ENCODE measurements at regions not wholly inside any gene's neighbourhood (a gene's known extent, or its start where the extent isn't known, plus 50 kb on each side); places are given as distances from the start of the nearest gene placed in this dataset.
A peak's percentile ranks its signal among the peaks of the same experiment; 100 is the strongest.

DNA sequence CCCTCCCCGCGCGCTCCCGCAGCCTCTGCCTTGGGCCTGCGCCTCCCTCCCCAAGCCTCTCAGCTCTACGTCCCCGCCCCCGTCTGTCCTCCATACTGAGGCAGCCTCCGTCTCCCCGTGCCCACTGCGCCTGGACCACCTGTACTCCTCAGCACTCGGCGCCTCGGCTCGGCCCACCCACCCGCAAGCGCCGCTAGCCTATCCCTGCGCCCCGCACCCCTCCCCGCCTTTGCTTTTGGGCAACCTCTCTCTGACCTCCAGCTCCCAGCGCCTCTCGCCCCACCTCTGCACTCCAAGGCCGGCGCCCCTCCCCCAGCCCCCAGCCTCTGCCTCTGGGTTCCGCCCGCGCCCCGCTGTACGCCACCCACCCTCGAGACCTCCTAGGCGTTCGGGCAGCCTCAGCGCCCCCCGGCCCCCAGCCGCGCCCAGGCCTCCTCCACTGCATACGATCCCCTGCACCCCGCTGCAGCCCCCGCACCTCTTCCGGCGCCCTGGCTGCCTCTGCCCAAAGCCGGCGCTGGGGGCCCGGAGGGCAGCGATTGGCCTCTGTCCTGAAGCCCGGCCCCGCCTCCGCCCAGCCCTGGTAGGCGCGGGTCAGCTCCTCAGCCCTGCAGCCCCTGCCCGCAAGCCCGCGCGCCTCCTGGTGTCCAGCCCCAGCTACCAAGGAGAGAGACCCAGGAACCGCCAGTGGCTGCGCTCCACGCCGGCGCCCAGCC lies 279.8 kb upstream of the USP9Y start:
- Histone ChIP-seq H3K27me3 (replicated peaks; ENCODE audit: insufficient read depth) (no peaks in the 10 kb centered on the region), H3K4me3 (no peak overlapping the region), H4K20me1 (ENCODE audit: insufficient read depth) (no peaks in the 10 kb centered on the region), H3F3A (ENCODE audit: insufficient read depth) (no peaks in the 10 kb centered on the region), H3K4me1 (ENCODE audit: insufficient read depth) (no peaks in the 10 kb centered on the region), H3K4me2 (ENCODE audit: unreplicated experiment) (no peak overlapping the region), H3K9me3 (ENCODE audit: low read depth) (no peaks in the 10 kb centered on the region), H2AFZ (no peak overlapping the region), H3K27ac (no peak overlapping the region), H3K79me2 (ENCODE audit: insufficient read depth) (no peaks in the 10 kb centered on the region), H3K36me3 (ENCODE audit: low read depth) (no peaks in the 10 kb centered on the region), H3K9me2 (ENCODE audit: insufficient read depth) (no peaks in the 10 kb centered on the region), H3K9ac (no peak overlapping the region)
- 4 to 9% methylated on average over 10 to 40 of the region's 60 CpGs for WGBS, 2 experiments (ENCODE audit: low coverage in 1 of 2, low lambda C conversion rate in 2 of 2, missing lambda C conversion rate in 2 of 2)
- in situ Hi-C loops (cut with MboI) = no loop called here
- peak; percentile 7 for DNase-seq
- TF ChIP-seq EZH2phosphoT487 (IDR thresholded peaks at IDR 0.05; ENCODE audit: insufficient read depth, low read depth) (no peak), EZH2 (IDR thresholded peaks at IDR 0.05; ENCODE audit: insufficient read depth, poor library complexity, severe bottlenecking) (no peak)

GRCh38 chrY:12421788-12422124 lies 279.3 kb upstream of the USP9Y start:
- Histone ChIP-seq H3F3A (ENCODE audit: insufficient read depth) (no peaks in the 10 kb centered on the region), H3K9me3 (ENCODE audit: low read depth) (no peaks in the 10 kb centered on the region), H2AFZ (no peak overlapping the region), H3K36me3 (ENCODE audit: low read depth) (no peaks in the 10 kb centered on the region), H3K27ac (no peak overlapping the region), H3K27me3 (replicated peaks; ENCODE audit: insufficient read depth) (no peaks in the 10 kb centered on the region), H3K9me2 (ENCODE audit: insufficient read depth) (no peaks in the 10 kb centered on the region), H3K9ac (no peak overlapping the region), H3K4me1 (ENCODE audit: insufficient read depth) (no peaks in the 10 kb centered on the region), H4K20me1 (ENCODE audit: insufficient read depth) (no peaks in the 10 kb centered on the region), H3K4me2 (ENCODE audit: unreplicated experiment) (no peak overlapping the region), H3K4me3 (no peak overlapping the region), H3K79me2 (ENCODE audit: insufficient read depth) (no peaks in the 10 kb centered on the region)
- 21 to 27% methylated on average over 14 to 18 of the region's 18 CpGs for WGBS, 2 experiments (ENCODE audit: low coverage in 1 of 2, low lambda C conversion rate in 2 of 2, missing lambda C conversion rate in 2 of 2)
- DNase-seq = no peak
- in situ Hi-C loops (cut with MboI) = no loop called here
- TF ChIP-seq EZH2 (IDR thresholded peaks at IDR 0.05; ENCODE audit: insufficient read depth, poor library complexity, severe bottlenecking) (no peak), EZH2phosphoT487 (IDR thresholded peaks at IDR 0.05; ENCODE audit: insufficient read depth, low read depth) (no peak)

DNA sequence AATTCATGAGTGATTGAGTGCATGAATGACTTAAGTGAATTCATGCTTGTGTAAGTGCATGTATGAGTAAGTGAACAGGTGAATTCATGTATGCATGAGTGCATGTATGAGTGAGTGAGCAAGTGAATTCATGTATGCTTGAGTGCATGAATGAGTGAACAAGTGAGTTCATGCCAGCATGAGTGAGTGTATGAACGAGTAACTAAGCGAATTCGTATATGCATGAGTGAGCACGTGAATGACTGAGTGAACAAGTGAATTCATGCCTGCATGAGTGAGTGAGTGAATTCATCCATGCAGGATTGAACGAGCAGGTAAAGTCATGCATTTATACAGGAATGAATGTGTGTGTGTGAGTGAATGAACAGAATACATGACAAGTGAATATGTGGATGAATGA lies 278.5 kb upstream of the USP9Y start:
- Histone ChIP-seq H3K4me1 (ENCODE audit: insufficient read depth) (no peaks in the 10 kb centered on the region), H2AFZ (no peak overlapping the region), H4K20me1 (ENCODE audit: insufficient read depth) (no peaks in the 10 kb centered on the region), H3K9me3 (ENCODE audit: low read depth) (no peaks in the 10 kb centered on the region), H3K4me3 (no peak overlapping the region), H3F3A (ENCODE audit: insufficient read depth) (no peaks in the 10 kb centered on the region), H3K9ac (no peak overlapping the region), H3K4me2 (ENCODE audit: unreplicated experiment) (no peak overlapping the region), H3K36me3 (ENCODE audit: low read depth) (no peaks in the 10 kb centered on the region), H3K9me2 (ENCODE audit: insufficient read depth) (no peaks in the 10 kb centered on the region), H3K27me3 (replicated peaks; ENCODE audit: insufficient read depth) (no peaks in the 10 kb centered on the region), H3K27ac (no peak overlapping the region), H3K79me2 (ENCODE audit: insufficient read depth) (no peaks in the 10 kb centered on the region)
- DNase-seq = no peak
- in situ Hi-C loops (cut with MboI) = no loop called here
- WGBS, 2 experiments (ENCODE audit: low coverage in 1 of 2, low lambda C conversion rate in 2 of 2, missing lambda C conversion rate in 2 of 2) = 81 to 86% methylated on average over 2 to 5 of the region's 5 CpGs
- TF ChIP-seq EZH2phosphoT487 (IDR thresholded peaks at IDR 0.05; ENCODE audit: insufficient read depth, low read depth) (no peak), EZH2 (IDR thresholded peaks at IDR 0.05; ENCODE audit: insufficient read depth, poor library complexity, severe bottlenecking) (no peak)

- TF ChIP-seq EZH2 (IDR thresholded peaks at IDR 0.05; ENCODE audit: insufficient read depth, poor library complexity, severe bottlenecking) = no peak
- no peak for TF ChIP-seq EZH2phosphoT487 (IDR thresholded peaks at IDR 0.05; ENCODE audit: insufficient read depth, low read depth)
- H3F3A ChIP-seq (ENCODE audit: insufficient read depth) = no peaks in the 10 kb centered on the region
Observed at GRCh38 chrY:12423416-12424252, 277.4 kb upstream of the USP9Y start.

More at GRCh38 chrY:12423416-12424252, 277.4 kb upstream of the USP9Y start:
- H3K9me3 ChIP-seq (ENCODE audit: low read depth) = no peaks in the 10 kb centered on the region
- no peaks in the 10 kb centered on the region for H3K9me2 ChIP-seq (ENCODE audit: insufficient read depth)
- no peak for DNase-seq
- in situ Hi-C loops (cut with MboI) = no loop called here
- H3K36me3 ChIP-seq (ENCODE audit: low read depth) = no peaks in the 10 kb centered on the region
- H3K27me3 ChIP-seq (replicated peaks; ENCODE audit: insufficient read depth) = no peaks in the 10 kb centered on the region
- H3K79me2 ChIP-seq (ENCODE audit: insufficient read depth) = no peaks in the 10 kb centered on the region
- H4K20me1 ChIP-seq (ENCODE audit: insufficient read depth) = no peaks in the 10 kb centered on the region
- H2AFZ ChIP-seq = no peak overlapping the region
- H3K4me2 ChIP-seq (ENCODE audit: unreplicated experiment) = no peak overlapping the region
- no peaks in the 10 kb centered on the region for H3K4me1 ChIP-seq (ENCODE audit: insufficient read depth)
- no peak overlapping the region for H3K9ac ChIP-seq
- H3K4me3 ChIP-seq = no peak overlapping the region
- H3K27ac ChIP-seq = no peak overlapping the region
- 51 to 54% methylated on average over 6 of the region's 6 CpGs for WGBS, 2 experiments (ENCODE audit: low coverage in 1 of 2, low lambda C conversion rate in 2 of 2, missing lambda C conversion rate in 2 of 2)

Data from GM23248 (cell line).